ENCODE measurements at regions not wholly inside any gene's neighbourhood (a gene's known extent, or its start where the extent isn't known, plus 50 kb on each side); places are given as distances from the start of the nearest gene placed in this dataset.

DNA sequence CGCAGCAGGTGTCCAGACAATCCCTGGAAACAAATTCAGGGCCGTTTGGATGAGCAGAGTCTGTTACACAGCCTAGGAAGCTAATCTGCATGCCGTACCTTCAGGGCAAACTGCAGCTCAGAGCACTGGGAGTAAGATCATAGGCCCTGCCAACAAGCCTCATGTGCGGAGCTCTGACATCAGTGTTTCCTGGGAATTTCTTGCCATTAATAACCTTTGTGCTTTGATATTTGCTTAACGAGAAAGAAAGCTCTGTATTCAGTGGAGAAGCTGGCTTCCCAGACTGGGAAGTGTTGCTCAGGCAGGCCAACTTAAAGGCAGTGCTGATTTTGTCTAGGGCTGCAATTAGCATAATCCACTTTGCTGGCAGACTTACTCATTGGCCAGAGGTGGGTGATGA, 116.1 kb upstream of the KLHL25 start:
- ChIA-PET POLR2A (no interaction called here), CTCF (no interaction called here)
- intact Hi-C loops (cut with micrococcal nuclease): no loop called here
- no peak overlapping the region for H2AFZ ChIP-seq (ENCODE audit: insufficient read depth, low read depth, low read length, poor library complexity, severe bottlenecking)
- 80% methylated on average over 5 of the region's 5 CpGs for WGBS (ENCODE audit: insufficient coverage)
- H3K36me3 ChIP-seq (replicated peaks in 1 of 2; ENCODE audit: control extremely low read depth in 1 of 2, control insufficient read depth in 1 of 2, extremely low read depth in 1 of 2, insufficient read depth in 2 of 2, low read length in 1 of 2): no peaks in the 10 kb centered on the region
- no peak overlapping the region for H3K4me3 ChIP-seq (ENCODE audit: control extremely low read depth in 1 of 5, extremely low read depth in 1 of 5, insufficient read depth in 1 of 5, low read depth in 2 of 5, low read length in 4 of 5)
- TF ChIP-seq, protein P1, sequence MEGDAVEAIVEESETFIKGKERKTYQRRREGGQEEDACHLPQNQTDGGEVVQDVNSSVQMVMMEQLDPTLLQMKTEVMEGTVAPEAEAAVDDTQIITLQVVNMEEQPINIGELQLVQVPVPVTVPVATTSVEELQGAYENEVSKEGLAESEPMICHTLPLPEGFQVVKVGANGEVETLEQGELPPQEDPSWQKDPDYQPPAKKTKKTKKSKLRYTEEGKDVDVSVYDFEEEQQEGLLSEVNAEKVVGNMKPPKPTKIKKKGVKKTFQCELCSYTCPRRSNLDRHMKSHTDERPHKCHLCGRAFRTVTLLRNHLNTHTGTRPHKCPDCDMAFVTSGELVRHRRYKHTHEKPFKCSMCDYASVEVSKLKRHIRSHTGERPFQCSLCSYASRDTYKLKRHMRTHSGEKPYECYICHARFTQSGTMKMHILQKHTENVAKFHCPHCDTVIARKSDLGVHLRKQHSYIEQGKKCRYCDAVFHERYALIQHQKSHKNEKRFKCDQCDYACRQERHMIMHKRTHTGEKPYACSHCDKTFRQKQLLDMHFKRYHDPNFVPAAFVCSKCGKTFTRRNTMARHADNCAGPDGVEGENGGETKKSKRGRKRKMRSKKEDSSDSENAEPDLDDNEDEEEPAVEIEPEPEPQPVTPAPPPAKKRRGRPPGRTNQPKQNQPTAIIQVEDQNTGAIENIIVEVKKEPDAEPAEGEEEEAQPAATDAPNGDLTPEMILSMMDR (IDR thresholded peaks at IDR 0.05): no peak
- TF ChIP-seq EZH2 (IDR thresholded peaks at IDR 0.05; ENCODE audit: borderline replicate concordance, insufficient read depth, low read depth, low read length, poor library complexity, severe bottlenecking): no peak
- Mint-ChIP-seq H3K27ac (no peak overlapping the region), H3K4me1 (no peaks in the 10 kb centered on the region), H3K27me3 (peaks cover 14% of the 10 kb centered on the region), H3K9me3 (ENCODE audit: insufficient read depth) (no peaks in the 10 kb centered on the region), H3K4me3 (no peak overlapping the region)
- DNase-seq: no peak
- no peaks in the 10 kb centered on the region for H3K9me3 ChIP-seq (ENCODE audit: control extremely low read depth in 1 of 3, control insufficient read depth in 2 of 3, insufficient read depth in 1 of 3, low read length in 2 of 3)
- no peak overlapping the region for H3K4me2 ChIP-seq (replicated peaks; ENCODE audit: low read depth, low read length, poor library complexity, severe bottlenecking)
- H3K27me3 ChIP-seq (replicated peaks in 1 of 4; ENCODE audit: control extremely low read depth in 1 of 4, control insufficient read depth in 3 of 4, insufficient read depth in 4 of 4, low read length in 3 of 4): no peaks in the 10 kb centered on the region
- no peak for ATAC-seq (ENCODE audit: low read depth)
- H3K79me2 ChIP-seq (ENCODE audit: control insufficient read depth, insufficient read depth, low read length): no peaks in the 10 kb centered on the region
- H3K27ac ChIP-seq (ENCODE audit: low read length in 2 of 2): no peak overlapping the region
- no peaks in the 10 kb centered on the region for H4K20me1 ChIP-seq (ENCODE audit: control insufficient read depth, insufficient read depth, low read length, poor library complexity, severe bottlenecking)
- no peaks in the 10 kb centered on the region for H3K4me1 ChIP-seq (ENCODE audit: control insufficient read depth in 2 of 2, insufficient read depth in 2 of 2, low read length in 2 of 2)
- H3K9ac ChIP-seq (ENCODE audit: low read length): no peak overlapping the region

DNA sequence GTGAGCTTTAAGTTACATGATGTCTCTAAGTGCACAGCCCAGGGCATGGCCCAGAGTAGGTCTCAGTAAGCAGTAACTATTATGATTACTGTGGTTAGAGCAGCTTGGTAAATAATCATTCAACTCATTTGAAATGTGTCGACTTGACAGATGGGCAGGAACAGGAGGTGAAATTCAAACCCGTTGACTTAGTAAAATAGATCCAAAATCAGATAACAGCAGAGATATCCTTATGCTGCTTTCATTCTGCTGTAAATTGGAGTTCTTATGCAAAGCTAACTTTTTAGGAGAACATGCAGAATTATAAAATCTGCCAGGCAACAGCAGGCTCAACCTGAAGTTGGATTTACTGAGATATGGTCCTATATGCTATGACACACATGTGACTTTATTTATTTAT, 118.7 kb upstream of the KLHL25 start:
- Histone ChIP-seq H3K27ac (ENCODE audit: low read length in 2 of 2) (no peak overlapping the region), H3K4me1 (ENCODE audit: control insufficient read depth in 2 of 2, insufficient read depth in 2 of 2, low read length in 2 of 2) (no peaks in the 10 kb centered on the region), H3K4me2 (replicated peaks; ENCODE audit: low read depth, low read length, poor library complexity, severe bottlenecking) (no peak overlapping the region), H3K27me3 (replicated peaks in 1 of 4; ENCODE audit: control extremely low read depth in 1 of 4, control insufficient read depth in 3 of 4, insufficient read depth in 4 of 4, low read length in 3 of 4) (no peaks in the 10 kb centered on the region), H2AFZ (ENCODE audit: insufficient read depth, low read depth, low read length, poor library complexity, severe bottlenecking) (no peak overlapping the region), H3K4me3 (ENCODE audit: control extremely low read depth in 1 of 5, extremely low read depth in 1 of 5, insufficient read depth in 1 of 5, low read depth in 2 of 5, low read length in 4 of 5) (no peak overlapping the region), H3K9ac (ENCODE audit: low read length) (no peak overlapping the region), H4K20me1 (ENCODE audit: control insufficient read depth, insufficient read depth, low read length, poor library complexity, severe bottlenecking) (no peaks in the 10 kb centered on the region), H3K9me3 (ENCODE audit: control extremely low read depth in 1 of 3, control insufficient read depth in 2 of 3, insufficient read depth in 1 of 3, low read length in 2 of 3) (peaks cover 0 to 1% (median 0%) of the 10 kb centered on the region in 3 donors), H3K79me2 (ENCODE audit: control insufficient read depth, insufficient read depth, low read length) (no peaks in the 10 kb centered on the region), H3K36me3 (replicated peaks in 1 of 2; ENCODE audit: control extremely low read depth in 1 of 2, control insufficient read depth in 1 of 2, extremely low read depth in 1 of 2, insufficient read depth in 2 of 2, low read length in 1 of 2) (no peaks in the 10 kb centered on the region)
- ChIA-PET POLR2A (no interaction called here), CTCF (no interaction called here)
- no peak overlapping the region for H3K4me3 Mint-ChIP-seq
- no peak overlapping the region for H3K27ac Mint-ChIP-seq
- peaks cover 16% of the 10 kb centered on the region for H3K27me3 Mint-ChIP-seq
- no CpG with 5 or more reads among the region's 2 CpGs for WGBS (ENCODE audit: insufficient coverage)
- intact Hi-C loops (cut with micrococcal nuclease): no loop called here
- H3K4me1 Mint-ChIP-seq: no peaks in the 10 kb centered on the region
- DNase-seq (no peak), ATAC-seq (ENCODE audit: low read depth) (no peak)
- TF ChIP-seq EZH2 (IDR thresholded peaks at IDR 0.05; ENCODE audit: borderline replicate concordance, insufficient read depth, low read depth, low read length, poor library complexity, severe bottlenecking): no peak
- TF ChIP-seq, protein P1 (IDR thresholded peaks at IDR 0.05): no peak
- H3K9me3 Mint-ChIP-seq (ENCODE audit: insufficient read depth): peaks cover 5% of the 10 kb centered on the region

All from B cell (primary cell).